GM12878 (cell line): ENCODE measurements at regions not wholly inside any gene's neighbourhood (a gene's known extent, or its start where the extent isn't known, plus 50 kb on each side); places are given as distances from the start of the nearest gene placed in this dataset.

Source experiments
- ATAC-seq: fragments of 200-7000 bp; cut with Tn5 transposase; 3 replicates; pipeline ENCODE4 v1.9.1; 2020; ENCODE audit warnings: mild to moderate bottlenecking, moderate library complexity
- BruUV-seq: library from RNA; stranded (reverse); fragments of 400-500 nt; replicated peaks from 2 replicates; lab custom pipeline; 2021; lab: Mats Ljungman, UMichigan
- CTCF ChIA-PET: fragments of 300-600 bp; sonication (Branson Sonifier 250); formaldehyde crosslinking; extraction: SDS; loops from one replicate; lab custom pipeline; 2021; ENCODE audit warnings: inconsistent platforms; lab: Yijun Ruan, JAX
- POLR2A ChIA-PET: fragments of 350-600 bp; formaldehyde crosslinking; extraction: SDS; loops from one replicate; lab custom pipeline; 2021; ENCODE audit warnings: inconsistent platforms; lab: Charles Lee
- RAD21 ChIA-PET: fragments of 300-600 bp; sonication (Branson Sonifier 250); formaldehyde crosslinking; loops from one replicate; lab custom pipeline; 2023; ENCODE audit warnings: antibody characterized with exemption; ENCODE audit not compliant: unreplicated experiment; lab: Charles Lee
- SMC1A ChIA-PET: fragments of 300-600 bp; sonication (Branson Sonifier 250); formaldehyde crosslinking; loops from one replicate; lab custom pipeline; 2023; ENCODE audit not compliant: unreplicated experiment, uncharacterized antibody; lab: Charles Lee
- DNase-seq: peaks from one replicate; pipeline ENCODE4 v3.0.0-alpha.2; 2011; ENCODE audit warnings: low read depth, low spot score
- FAIRE-seq: peaks from 3 replicates; lab custom pipeline; 2011; peaks lifted over from hg19 to GRCh38; lab: Jason Lieb, UNC
- H2AFZ ChIP-seq: 2 replicates; pipeline ENCODE4 v1.6.0; 2011; ENCODE audit warnings: low read depth, low read length, control low read depth; ENCODE audit not compliant: control insufficient read depth
- H3K27ac ChIP-seq: 2 replicates; pipeline ENCODE4 v1.5.1; 2011; ENCODE audit warnings: control low read depth; ENCODE audit not compliant: control insufficient read depth, insufficient read depth
- H3K27me3 ChIP-seq, 2 experiments: replicated peaks in 1 of 2; 2 replicates each; pipeline versions ENCODE4 v1.6.0 to v1.6.1; 2011; ENCODE audit warnings: low read length in 1 of 2; ENCODE audit not compliant: control insufficient read depth in 2 of 2, insufficient read depth in 2 of 2
- H3K36me3 ChIP-seq, 2 experiments: 2 replicates each; pipeline ENCODE4 v1.5.1; 2011; ENCODE audit warnings: low read length in 1 of 2; ENCODE audit not compliant: control insufficient read depth in 2 of 2, insufficient read depth in 2 of 2
- H3K4me1 ChIP-seq: 2 replicates; pipeline ENCODE4 v1.6.1; 2011; ENCODE audit warnings: mild to moderate bottlenecking, low read length, moderate library complexity, mixed read lengths; ENCODE audit not compliant: control insufficient read depth, insufficient read depth
- H3K4me2 ChIP-seq: 2 replicates; pipeline ENCODE4 v1.6.0; 2011; ENCODE audit warnings: control low read depth; ENCODE audit not compliant: control insufficient read depth, insufficient read depth
- H3K4me3 ChIP-seq: fragments of 200-600 bp; sonication (generic); 2 replicates; pipeline ENCODE4 v1.5.1; 2016
- H3K79me2 ChIP-seq: 2 replicates; pipeline ENCODE4 v1.6.0; 2011; ENCODE audit warnings: low read length; ENCODE audit not compliant: control insufficient read depth, insufficient read depth
- H3K9ac ChIP-seq: 2 replicates; pipeline ENCODE4 v1.8.0; 2011; ENCODE audit warnings: low read length, control low read depth, mixed read lengths; ENCODE audit not compliant: control insufficient read depth, insufficient read depth
- H3K9me3 ChIP-seq: replicated peaks from 3 replicates; pipeline ENCODE4 v1.5.1; 2011; ENCODE audit warnings: mild to moderate bottlenecking, low read length; ENCODE audit not compliant: control insufficient read depth, insufficient read depth
- H4K20me1 ChIP-seq: 2 replicates; pipeline ENCODE4 v1.6.0; 2011; ENCODE audit not compliant: control insufficient read depth, insufficient read depth
- ASH2L ChIP-seq: fragments of 300-600, 200-600 bp; sonication (generic); IDR thresholded peaks from 2 replicates; pipeline ENCODE4 v1.6.1; 2017; ENCODE audit warnings: low read depth, mild to moderate bottlenecking, borderline replicate concordance
- E4F1 ChIP-seq: fragments of 450-650 bp; IDR thresholded peaks from 2 replicates; pipeline ENCODE4 v1.6.1; 2018; ENCODE audit warnings: borderline replicate concordance, mild to moderate bottlenecking; ENCODE audit not compliant: partially characterized antibody
- EED ChIP-seq: sonication (generic); IDR thresholded peaks from 2 replicates; pipeline ENCODE4 v1.6.1; 2016; ENCODE audit warnings: antibody characterized with exemption, low read depth
- IKZF1 ChIP-seq: fragments of 450-650 bp; conservative IDR thresholded peaks from 2 replicates; pipeline ENCODE4 v1.6.1; 2017; ENCODE audit warnings: antibody characterized with exemption, mild to moderate bottlenecking
- IRF4 ChIP-seq: IDR thresholded peaks from 2 replicates; pipeline ENCODE4 v1.6.1; 2011; ENCODE audit warnings: low read depth, low read length
- JUND ChIP-seq: IDR thresholded peaks from 2 replicates; pipeline ENCODE4 v1.6.1; 2012; ENCODE audit warnings: low read depth, mild to moderate bottlenecking, low read length, improper control_type of control experiment, moderate library complexity
- NFIC ChIP-seq: IDR thresholded peaks from 2 replicates; pipeline ENCODE4 v1.6.1; 2012; ENCODE audit warnings: low read depth, mild to moderate bottlenecking, inconsistent platforms, low read length, moderate library complexity
- NKRF ChIP-seq: fragments of 450-650 bp; conservative IDR thresholded peaks from 2 replicates; pipeline ENCODE4 v1.6.1; 2017; ENCODE audit warnings: mild to moderate bottlenecking, moderate library complexity
- POLR2A ChIP-seq: IDR thresholded peaks from 2 replicates; pipeline ENCODE4 v1.6.1; 2011; ENCODE audit warnings: low read depth, mild to moderate bottlenecking, low read length
- POLR2AphosphoS5 ChIP-seq: IDR thresholded peaks from 2 replicates; pipeline ENCODE4 v1.6.1; 2011; ENCODE audit warnings: mild to moderate bottlenecking, low read length, inconsistent platforms
- RAD51 ChIP-seq: fragments of 450-650 bp; IDR thresholded peaks from 2 replicates; pipeline ENCODE4 v1.6.1; 2016; ENCODE audit warnings: moderate library complexity, mild to moderate bottlenecking, inconsistent platforms
- SP1 ChIP-seq: IDR thresholded peaks from one replicate; pipeline ENCODE4 v1.6.1; 2011; ENCODE audit warnings: low read depth, low read length
- STAT3 ChIP-seq: IDR thresholded peaks from 2 replicates; pipeline ENCODE4 v1.6.1; 2011; ENCODE audit warnings: low read depth, low read length, improper control_type of control experiment
- YBX1 ChIP-seq: fragments of 450-650 bp; IDR thresholded peaks from 2 replicates; pipeline ENCODE4 v1.6.1; 2016; ENCODE audit warnings: antibody characterized with exemption
- ZNF217 ChIP-seq: fragments of 450-650 bp; IDR thresholded peaks from 2 replicates; pipeline ENCODE4 v1.6.1; 2017; ENCODE audit warnings: antibody characterized with exemption, mild to moderate bottlenecking
- WGBS: methylation state at CpG from one replicate; pipeline ENCODE4 v1.1.6; 2016; ENCODE audit warnings: low lambda C conversion rate; ENCODE audit not compliant: insufficient replicate concordance, insufficient coverage; ENCODE audit errors: missing lambda C conversion rate; 5-methylcytosine and 5-hydroxymethylcytosine counted together
- in situ Hi-C: fragments of 300-500 bp; cut with MboI; formaldehyde crosslinking; loops from 9 replicates; pipeline ENCODE4 v1.14.3; 2018; ENCODE audit warnings: mixed read lengths
- intact Hi-C: fragments of 100-400 bp; cut with micrococcal nuclease; formaldehyde crosslinking; loops from one replicate; pipeline ENCODE4 v1.14.2; 2022; ENCODE audit not compliant: unreplicated experiment
- TF ChIP-seq, protein P1 (sequence below): fragments of 450-650 bp; IDR thresholded peaks from 2 replicates; pipeline ENCODE4 v1.6.1; 2017; ENCODE audit warnings: mild to moderate bottlenecking, moderate library complexity

DNA sequence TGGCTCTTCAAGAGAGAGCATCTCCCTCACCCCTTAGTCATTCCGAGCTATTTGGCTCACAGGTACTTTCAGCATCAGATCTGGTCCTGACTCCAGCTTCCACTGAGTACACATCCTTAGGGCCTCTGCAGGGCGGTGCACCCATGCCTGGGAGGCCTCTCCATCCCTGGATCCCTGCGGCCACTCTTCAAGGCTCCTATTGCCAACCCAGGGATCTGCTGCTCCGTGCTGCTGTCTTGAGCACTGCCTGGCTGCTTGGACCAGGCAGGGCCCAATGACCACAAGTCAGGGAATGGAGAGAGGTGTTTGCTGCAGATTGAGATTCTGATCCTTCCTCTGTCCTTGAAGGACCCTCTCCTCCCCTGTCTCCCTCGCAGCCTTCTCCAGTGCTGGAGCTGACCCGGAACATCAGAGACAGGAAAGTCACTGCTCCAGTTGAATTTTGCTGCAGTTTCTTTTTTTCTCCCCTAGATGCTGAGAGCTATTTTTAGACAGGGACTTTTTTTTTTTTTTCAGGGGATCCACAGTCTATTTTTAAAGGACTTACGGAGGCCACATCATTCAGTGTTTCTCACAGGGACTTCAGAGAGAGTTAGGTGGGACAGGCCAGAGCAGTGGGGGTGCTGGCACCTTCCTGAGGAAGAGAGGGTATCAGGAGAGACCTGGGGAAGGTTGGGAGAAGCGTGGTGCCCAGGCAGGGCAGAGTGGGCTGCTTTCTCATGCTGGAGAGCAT lies 50.1 kb upstream of the KCNA1 start:
- no peak for FAIRE-seq
- H3K9ac ChIP-seq = no peak overlapping the region
- no peak overlapping the region; the same call in 1 of the 2 replicates for H3K27ac ChIP-seq
- SMC1A ChIA-PET = interaction anchor here (0.7 to 3.8 kb wide), 11 partner anchors 30 to 225 kb away, joined by 3 to 26 read pairs (median 8); no protein-coding TSS in a partner anchor
- H3K27me3 ChIP-seq = no peaks in the 10 kb centered on the region; a peak in 1 of 4 replicates
- POLR2A ChIA-PET = interaction anchor here (0.6 to 1.0 kb wide), 6 partner anchors 35 to 590 kb away, joined by 3 read pairs; no protein-coding TSS in a partner anchor
- no peaks in the 10 kb centered on the region for H3K9me3 ChIP-seq
- WGBS = 31% methylated on average over 8 of the region's 8 CpGs
- RAD21 ChIA-PET = interaction anchor here (0.6 to 5.8 kb wide), 8 partner anchors 21 to 761 kb away, joined by 3 to 40 read pairs (median 4); no protein-coding TSS in a partner anchor
- peak overlapping the region; percentile 3 for H3K4me2 ChIP-seq
- peak; percentile 15; the same call in 2 of the 3 replicates for ATAC-seq
- DNase-seq = no peak
- H3K36me3 ChIP-seq = no peaks in the 10 kb centered on the region
- H4K20me1 ChIP-seq = no peaks in the 10 kb centered on the region
- in situ Hi-C loops (loop anchor here (5.0 kb wide), 2 partner anchors 143 to 218 kb away; no protein-coding TSS in a partner anchor), intact Hi-C loops (loop anchor here (1.0 to 5.0 kb wide), 3 partner anchors 38 to 224 kb away; no protein-coding TSS in a partner anchor)
- 0 out of 2 replicates have a peak overlapping the region, but pooled peaks have one; percentile 8 for H3K4me3 ChIP-seq
- H2AFZ ChIP-seq = no peak overlapping the region
- H3K79me2 ChIP-seq = no peaks in the 10 kb centered on the region
- H3K4me1 ChIP-seq = peaks cover 40% of the 10 kb centered on the region
- BruUV-seq = no TSS peak
- CTCF ChIA-PET = interaction anchor here (1.1 to 7.1 kb wide), 11 partner anchors 9 to 224 kb away, joined by 3 to 84 read pairs (median 32); no protein-coding TSS in a partner anchor
- TF ChIP-seq IRF4 (no peak), IKZF1 (no peak), POLR2AphosphoS5 (no peak), NFIC (peak; percentile 67), ASH2L (no peak), RAD51 (no peak), ZNF217 (no peak), POLR2A (no peak), STAT3 (no peak), NKRF (no peak), YBX1 (no peak), E4F1 (no peak), EED (peak; percentile 13; the same call in 1 of the 2 replicates), JUND (no peak), SP1 (no peak)
- TF ChIP-seq, protein P1, sequence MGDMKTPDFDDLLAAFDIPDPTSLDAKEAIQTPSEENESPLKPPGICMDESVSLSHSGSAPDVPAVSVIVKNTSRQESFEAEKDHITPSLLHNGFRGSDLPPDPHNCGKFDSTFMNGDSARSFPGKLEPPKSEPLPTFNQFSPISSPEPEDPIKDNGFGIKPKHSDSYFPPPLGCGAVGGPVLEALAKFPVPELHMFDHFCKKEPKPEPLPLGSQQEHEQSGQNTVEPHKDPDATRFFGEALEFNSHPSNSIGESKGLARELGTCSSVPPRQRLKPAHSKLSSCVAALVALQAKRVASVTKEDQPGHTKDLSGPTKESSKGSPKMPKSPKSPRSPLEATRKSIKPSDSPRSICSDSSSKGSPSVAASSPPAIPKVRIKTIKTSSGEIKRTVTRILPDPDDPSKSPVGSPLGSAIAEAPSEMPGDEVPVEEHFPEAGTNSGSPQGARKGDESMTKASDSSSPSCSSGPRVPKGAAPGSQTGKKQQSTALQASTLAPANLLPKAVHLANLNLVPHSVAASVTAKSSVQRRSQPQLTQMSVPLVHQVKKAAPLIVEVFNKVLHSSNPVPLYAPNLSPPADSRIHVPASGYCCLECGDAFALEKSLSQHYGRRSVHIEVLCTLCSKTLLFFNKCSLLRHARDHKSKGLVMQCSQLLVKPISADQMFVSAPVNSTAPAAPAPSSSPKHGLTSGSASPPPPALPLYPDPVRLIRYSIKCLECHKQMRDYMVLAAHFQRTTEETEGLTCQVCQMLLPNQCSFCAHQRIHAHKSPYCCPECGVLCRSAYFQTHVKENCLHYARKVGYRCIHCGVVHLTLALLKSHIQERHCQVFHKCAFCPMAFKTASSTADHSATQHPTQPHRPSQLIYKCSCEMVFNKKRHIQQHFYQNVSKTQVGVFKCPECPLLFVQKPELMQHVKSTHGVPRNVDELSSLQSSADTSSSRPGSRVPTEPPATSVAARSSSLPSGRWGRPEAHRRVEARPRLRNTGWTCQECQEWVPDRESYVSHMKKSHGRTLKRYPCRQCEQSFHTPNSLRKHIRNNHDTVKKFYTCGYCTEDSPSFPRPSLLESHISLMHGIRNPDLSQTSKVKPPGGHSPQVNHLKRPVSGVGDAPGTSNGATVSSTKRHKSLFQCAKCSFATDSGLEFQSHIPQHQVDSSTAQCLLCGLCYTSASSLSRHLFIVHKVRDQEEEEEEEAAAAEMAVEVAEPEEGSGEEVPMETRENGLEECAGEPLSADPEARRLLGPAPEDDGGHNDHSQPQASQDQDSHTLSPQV = no peak
